ENCODE measurements at regions not wholly inside any gene's neighbourhood (a gene's known extent, or its start where the extent isn't known, plus 50 kb on each side); places are given as distances from the start of the nearest gene placed in this dataset.

- no peak for DNase-seq
- H3K27me3 ChIP-seq = no peaks in the 10 kb centered on the region
- no peak for ATAC-seq
- H3K36me3 ChIP-seq = no peaks in the 10 kb centered on the region
- TF ChIP-seq CTCF (IDR thresholded peaks at IDR 0.05) = no peak
- H3K27ac ChIP-seq = no peak overlapping the region
- no peaks in the 10 kb centered on the region for H3K4me1 ChIP-seq
- no peak overlapping the region for H3K4me3 ChIP-seq
- H3K9me3 ChIP-seq = no peaks in the 10 kb centered on the region
- intact Hi-C loops (cut with DNase I) = no loop called here
These were observed 93.8 kb upstream of the MDM1 start for GRCh38 chr12:68425998-68426397.

GRCh38 chr12:68428211-68428610 is 96.0 kb upstream of the MDM1 start:
- no peak overlapping the region for H3K27ac ChIP-seq

GRCh38 chr12:68428724-68429501 is 96.8 kb upstream of the MDM1 start:
- Histone ChIP-seq H3K27me3 (no peaks in the 10 kb centered on the region), H3K9me3 (no peaks in the 10 kb centered on the region), H3K36me3 (no peaks in the 10 kb centered on the region), H3K27ac (no peak overlapping the region), H3K4me1 (no peaks in the 10 kb centered on the region), H3K4me3 (no peak overlapping the region)
- no peak for TF ChIP-seq CTCF (IDR thresholded peaks at IDR 0.05)
- ATAC-seq = no peak
- DNase-seq = no peak
- intact Hi-C loops (cut with DNase I) = no loop called here

More at GRCh38 chr12:68428211-68428610, 96.0 kb upstream of the MDM1 start:
- no peaks in the 10 kb centered on the region for H3K4me1 ChIP-seq
- DNase-seq = no peak
- no peak overlapping the region for H3K4me3 ChIP-seq
- H3K9me3 ChIP-seq = no peaks in the 10 kb centered on the region
- H3K36me3 ChIP-seq = no peaks in the 10 kb centered on the region
- intact Hi-C loops (cut with DNase I) = no loop called here
- H3K27me3 ChIP-seq = no peaks in the 10 kb centered on the region
- no peak for ATAC-seq
- no peak for TF ChIP-seq CTCF (IDR thresholded peaks at IDR 0.05)

GRCh38 chr12:68429696-68430095 is 97.5 kb upstream of the MDM1 start:
- H3K4me1 ChIP-seq = no peaks in the 10 kb centered on the region
- DNase-seq (no peak), ATAC-seq (no peak)
- no peaks in the 10 kb centered on the region for H3K27me3 ChIP-seq
- no peak overlapping the region for H3K4me3 ChIP-seq
- no peak overlapping the region for H3K27ac ChIP-seq
- no peaks in the 10 kb centered on the region for H3K9me3 ChIP-seq
- intact Hi-C loops (cut with DNase I) = no loop called here
- TF ChIP-seq CTCF (IDR thresholded peaks at IDR 0.05) = no peak
- H3K36me3 ChIP-seq = no peaks in the 10 kb centered on the region

- ATAC-seq = no peak
- Histone ChIP-seq H3K9me3 (no peaks in the 10 kb centered on the region), H3K4me1 (no peaks in the 10 kb centered on the region), H3K27ac (no peak overlapping the region), H3K27me3 (no peaks in the 10 kb centered on the region), H3K4me3 (no peak overlapping the region), H3K36me3 (no peaks in the 10 kb centered on the region)
- TF ChIP-seq CTCF (IDR thresholded peaks at IDR 0.05) = no peak
- DNase-seq = no peak
- intact Hi-C loops (cut with DNase I) = no loop called here
These were observed 99.6 kb upstream of the MDM1 start for GRCh38 chr12:68431786-68432185.
